HepG2 (cell line): ENCODE measurements at regions not wholly inside any gene's neighbourhood (a gene's known extent, or its start where the extent isn't known, plus 50 kb on each side); places are given as distances from the start of the nearest gene placed in this dataset.

ENCODE experiments used
- IRF1 ChIP-seq: sonication (generic); formaldehyde crosslinking; IDR thresholded peaks from 2 replicates; pipeline ENCODE4 v1.4.0; 2020; ENCODE audit warnings: low read depth, mild to moderate bottlenecking, missing genetic modification reagents
- SOX6 ChIP-seq, 2 experiments: fragments of 450-650 bp in 1 of 2; sonication (generic) in 1 of 2; formaldehyde crosslinking in 1 of 2; IDR thresholded peaks; 2 replicates each; pipeline versions ENCODE4 v1.4.0 to v1.6.1; 2017 to 2020; ENCODE audit warnings: antibody characterized with exemption in 1 of 2, mild to moderate bottlenecking in 1 of 2, missing genetic modification reagents in 1 of 2
- ZBTB40 ChIP-seq, 2 experiments: fragments of 450-650 bp in 1 of 2; sonication (generic) in 1 of 2; formaldehyde crosslinking in 1 of 2; IDR thresholded peaks; 2 replicates each; pipeline versions ENCODE4 v1.6.1 to v1.8.0; 2016 to 2022; ENCODE audit warnings: antibody characterized with exemption in 1 of 2, mild to moderate bottlenecking in 1 of 2, missing genetic modification reagents in 1 of 2
- ZNF446 ChIP-seq: sonication (generic); formaldehyde crosslinking; IDR thresholded peaks from 2 replicates; pipeline ENCODE4 v1.5.0; 2020; ENCODE audit warnings: mild to moderate bottlenecking, missing genetic modification reagents
- ZSCAN25 ChIP-seq: sonication (generic); formaldehyde crosslinking; IDR thresholded peaks from 2 replicates; pipeline ENCODE4 v1.8.0; 2022; ENCODE audit warnings: mild to moderate bottlenecking, missing genetic modification reagents

GRCh38 chr17:72401883-72402726, 281.3 kb downstream of the SOX9 start (continued):
- TF ChIP-seq ZBTB40 (IDR thresholded peaks at IDR 0.05) (no peak), ZBTB40 (CRISPR knock-in tag; IDR thresholded peaks at IDR 0.05) (no peak), ZNF446 (CRISPR knock-in tag) (no peak), IRF1 (CRISPR knock-in tag) (no peak), SOX6 (IDR thresholded peaks at IDR 0.05) (no peak), SOX6 (CRISPR knock-in tag; IDR thresholded peaks at IDR 0.05) (no peak), ZSCAN25 (0 out of 2 replicates have a peak, but pooled peaks have one; percentile 55)
